KMS-11 (cell line): ENCODE measurements at regions not wholly inside any gene's neighbourhood (a gene's known extent, or its start where the extent isn't known, plus 50 kb on each side); places are given as distances from the start of the nearest gene placed in this dataset.
"Not testable (repeated sequence)": the region's sequence is repeated elsewhere in the genome, so short reads cannot be mapped to it uniquely, and the experiment has no call there.

Experiments used
- H2AFZ ChIP-seq: fragments of 200-600 bp; sonication (generic); 2 replicates; pipeline ENCODE4 v1.6.1; 2016; ENCODE audit warnings: antibody characterized with exemption, mixed run types, low read depth
- H3K27ac ChIP-seq: fragments of 200-600 bp; sonication (generic); 2 replicates; pipeline ENCODE4 v1.6.1; 2016; ENCODE audit warnings: mild to moderate bottlenecking, mixed run types
- H3K27me3 ChIP-seq: fragments of 200-600 bp; sonication (generic); 2 replicates; pipeline ENCODE4 v1.6.1; 2017; ENCODE audit warnings: mild to moderate bottlenecking, low read depth, mixed run types, moderate library complexity; ENCODE audit not compliant: insufficient read depth
- H3K36me3 ChIP-seq: fragments of 200-600 bp; sonication (generic); 2 replicates; pipeline ENCODE4 v1.6.1; 2017; ENCODE audit warnings: mild to moderate bottlenecking, mixed run types; ENCODE audit not compliant: insufficient read depth
- H3K4me1 ChIP-seq: fragments of 200-600 bp; sonication (generic); 2 replicates; pipeline ENCODE4 v1.6.1; 2016; ENCODE audit warnings: mild to moderate bottlenecking, low read depth, mixed run types; ENCODE audit not compliant: poor library complexity, severe bottlenecking
- H3K4me2 ChIP-seq: fragments of 200-600 bp; sonication (generic); 2 replicates; pipeline ENCODE4 v1.7.0; 2016; ENCODE audit warnings: mild to moderate bottlenecking, mixed run types
- H3K4me3 ChIP-seq: fragments of 200-600 bp; sonication (generic); IDR thresholded peaks from 2 replicates; pipeline ENCODE4 v1.6.1; 2017; ENCODE audit warnings: low read depth, low read length, mixed read lengths; ENCODE audit not compliant: insufficient read depth
- H3K79me2 ChIP-seq: fragments of 200-600 bp; sonication (generic); 2 replicates; pipeline ENCODE4 v1.6.1; 2016; ENCODE audit warnings: low read depth, mixed run types; ENCODE audit not compliant: insufficient read depth
- H3K9ac ChIP-seq: fragments of 200-600 bp; sonication (generic); 2 replicates; pipeline ENCODE4 v1.6.1; 2016; ENCODE audit warnings: mild to moderate bottlenecking, mixed run types
- H4K20me1 ChIP-seq: fragments of 200-600 bp; sonication (generic); 2 replicates; pipeline ENCODE4 v1.6.1; 2016; ENCODE audit warnings: mild to moderate bottlenecking, mixed run types; ENCODE audit not compliant: insufficient read depth

DNA sequence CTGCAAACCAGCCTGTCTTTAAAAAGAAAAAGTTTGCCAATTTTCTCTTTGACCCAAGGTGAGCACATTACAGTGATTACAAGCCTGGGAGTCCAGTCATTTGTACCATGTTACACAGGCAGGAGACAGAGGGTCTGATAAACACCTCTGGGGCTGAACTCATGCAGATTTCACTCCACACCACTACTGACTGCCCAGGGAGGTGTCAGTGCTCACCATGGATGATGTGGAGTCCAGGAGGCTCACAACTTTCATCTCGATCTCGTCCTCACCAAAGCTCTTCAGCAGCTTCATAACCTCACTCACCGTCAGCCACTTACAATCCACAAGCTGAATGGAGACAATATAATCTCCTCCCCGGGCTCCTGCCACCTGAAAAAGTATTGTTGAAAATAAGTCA lies 302.4 kb downstream of the GOLGA6L6 start:
- not testable (repeated sequence) for H3K4me3 ChIP-seq, H3K9ac ChIP-seq, H3K27ac ChIP-seq, H3K36me3 ChIP-seq, H4K20me1 ChIP-seq, H3K4me1 ChIP-seq, H3K27me3 ChIP-seq, H3K4me2 ChIP-seq, H3K79me2 ChIP-seq, H2AFZ ChIP-seq

DNA sequence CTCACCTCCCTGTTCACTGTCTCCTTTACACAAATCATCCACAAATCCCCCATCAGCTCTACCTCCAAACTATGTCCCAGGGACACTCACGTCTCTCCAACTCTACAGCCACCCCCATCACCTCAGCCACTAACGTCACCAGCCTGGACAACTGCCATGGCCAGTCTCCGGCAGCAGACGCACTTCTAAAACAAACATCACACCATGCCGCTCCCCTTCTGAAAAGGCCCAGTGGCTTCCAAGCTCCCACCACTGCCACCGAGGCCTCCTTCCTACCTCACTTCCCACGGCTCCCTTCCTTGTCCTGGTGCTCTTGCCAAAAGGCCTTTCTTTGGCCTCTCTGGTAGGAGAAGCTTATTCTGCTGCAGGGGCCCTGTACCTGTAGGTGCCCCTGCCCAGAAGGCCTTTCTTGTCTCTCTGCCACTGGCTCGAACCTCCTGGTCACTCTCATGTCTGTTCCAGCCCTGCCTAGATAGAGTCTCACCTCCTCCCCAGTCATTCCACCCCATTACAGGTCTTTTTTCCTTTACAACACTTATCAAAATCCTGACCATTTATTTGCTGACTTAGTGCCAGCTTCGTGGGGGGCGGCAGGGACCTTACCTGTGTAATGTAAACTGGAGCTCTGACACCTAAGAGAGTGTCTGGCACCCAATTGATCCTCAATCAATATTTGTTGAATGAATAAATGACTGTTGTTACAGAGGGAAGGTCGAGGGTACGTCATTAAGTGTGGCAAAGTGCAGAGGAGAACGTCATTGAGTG lies 304.2 kb downstream of the GOLGA6L6 start:
- H3K4me1 ChIP-seq, H3K4me2 ChIP-seq, H3K36me3 ChIP-seq, H2AFZ ChIP-seq, H3K79me2 ChIP-seq, H3K9ac ChIP-seq, H3K27ac ChIP-seq, H4K20me1 ChIP-seq, H3K27me3 ChIP-seq, H3K4me3 ChIP-seq: not testable (repeated sequence)

DNA sequence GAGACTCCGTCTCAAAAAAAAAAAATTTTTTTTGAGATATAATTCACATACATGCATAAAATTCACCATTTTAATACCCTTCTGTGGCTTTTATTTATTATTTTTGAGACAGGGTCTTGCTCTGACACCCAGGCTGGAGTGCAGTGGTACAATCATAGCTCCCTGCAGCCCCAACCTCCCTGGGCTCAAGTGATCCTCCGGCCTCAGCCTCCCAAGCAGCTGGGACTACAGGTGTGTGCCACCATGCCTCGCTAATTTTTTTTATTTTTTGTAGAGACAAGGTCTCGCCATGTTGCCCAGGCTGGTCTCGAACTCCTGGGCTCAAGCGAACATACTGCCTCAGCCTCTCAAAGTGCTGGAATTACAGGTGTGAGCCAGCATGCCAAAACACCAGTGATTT lies 305.9 kb downstream of the GOLGA6L6 start:
- not testable (repeated sequence) for H3K4me2 ChIP-seq, H2AFZ ChIP-seq, H3K9ac ChIP-seq, H3K27me3 ChIP-seq, H3K79me2 ChIP-seq, H3K4me3 ChIP-seq, H4K20me1 ChIP-seq, H3K27ac ChIP-seq, H3K36me3 ChIP-seq, H3K4me1 ChIP-seq

DNA sequence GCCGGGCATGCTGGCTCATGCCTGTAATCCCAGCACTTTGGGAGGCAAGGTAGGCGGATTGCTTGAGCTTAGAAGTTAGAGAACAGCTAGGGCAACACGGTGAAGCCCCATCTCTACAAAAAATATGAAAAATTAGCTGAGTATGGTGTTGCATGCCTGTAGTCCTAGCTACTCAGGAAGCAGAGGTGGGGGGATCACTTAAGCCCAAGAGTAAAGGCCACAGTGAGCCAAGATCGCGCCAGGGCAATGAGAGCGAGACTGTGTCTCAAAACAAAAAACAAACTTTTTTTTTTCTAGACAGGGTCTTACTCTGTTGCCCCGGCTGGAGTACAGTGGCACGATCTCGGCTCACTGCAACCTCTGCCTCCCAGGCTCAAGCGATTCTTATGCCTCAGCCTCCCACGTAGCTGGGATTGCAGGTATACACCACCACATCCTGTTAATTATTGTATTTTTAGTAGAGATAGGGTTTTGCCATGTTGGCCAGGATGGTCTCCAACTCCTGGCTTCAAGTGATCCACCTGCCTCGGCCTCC lies 307.5 kb downstream of the GOLGA6L6 start:
- not testable (repeated sequence) for H3K4me1 ChIP-seq, H3K27me3 ChIP-seq, H4K20me1 ChIP-seq, H3K4me3 ChIP-seq, H2AFZ ChIP-seq, H3K27ac ChIP-seq, H3K36me3 ChIP-seq, H3K9ac ChIP-seq, H3K79me2 ChIP-seq, H3K4me2 ChIP-seq

DNA sequence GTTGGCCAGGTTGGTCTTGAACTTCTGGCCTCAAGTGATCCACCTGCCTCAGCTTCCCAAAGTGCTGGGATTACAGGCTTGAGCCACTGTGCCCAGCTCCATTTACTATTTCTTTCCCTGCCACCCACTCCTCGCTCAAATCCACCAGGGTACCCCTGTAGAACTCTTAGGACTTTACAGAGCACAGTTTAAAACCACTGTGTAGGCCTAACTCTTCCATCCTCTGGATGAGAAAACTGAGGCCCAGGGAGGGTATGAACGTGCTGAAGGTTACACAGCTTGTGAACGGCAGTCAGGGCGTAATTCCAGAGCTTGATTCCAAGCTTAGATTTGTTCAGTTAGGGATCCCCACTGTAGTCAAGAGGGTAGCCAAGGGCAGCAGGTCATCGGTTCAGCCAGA lies 309.1 kb downstream of the GOLGA6L6 start:
- H3K4me2 ChIP-seq, H3K9ac ChIP-seq, H3K4me1 ChIP-seq, H3K79me2 ChIP-seq, H3K27ac ChIP-seq, H3K27me3 ChIP-seq, H3K36me3 ChIP-seq, H4K20me1 ChIP-seq, H2AFZ ChIP-seq, H3K4me3 ChIP-seq: not testable (repeated sequence)

DNA sequence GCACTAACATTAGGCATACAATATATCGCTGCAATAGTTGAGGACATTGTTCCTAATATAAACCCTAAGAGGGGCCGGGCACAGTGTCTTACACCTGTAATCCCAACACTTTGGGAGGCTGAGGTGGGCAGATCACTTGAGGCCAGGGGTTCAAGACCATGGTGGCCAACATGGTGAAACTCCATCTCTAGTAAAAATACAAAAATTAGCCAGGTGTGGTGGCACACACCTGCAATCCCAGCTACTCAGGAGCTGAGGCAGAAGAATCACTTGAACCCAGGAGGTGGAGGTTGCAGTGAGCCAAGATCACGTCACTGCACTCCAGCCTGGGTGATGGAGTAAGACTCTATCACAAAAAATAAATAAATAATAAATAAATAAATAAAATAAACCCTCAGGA lies 310.9 kb downstream of the GOLGA6L6 start:
- H3K27me3 ChIP-seq, H3K4me1 ChIP-seq, H3K4me3 ChIP-seq, H3K36me3 ChIP-seq, H3K4me2 ChIP-seq, H3K79me2 ChIP-seq, H4K20me1 ChIP-seq, H3K27ac ChIP-seq, H2AFZ ChIP-seq, H3K9ac ChIP-seq: not testable (repeated sequence)

DNA sequence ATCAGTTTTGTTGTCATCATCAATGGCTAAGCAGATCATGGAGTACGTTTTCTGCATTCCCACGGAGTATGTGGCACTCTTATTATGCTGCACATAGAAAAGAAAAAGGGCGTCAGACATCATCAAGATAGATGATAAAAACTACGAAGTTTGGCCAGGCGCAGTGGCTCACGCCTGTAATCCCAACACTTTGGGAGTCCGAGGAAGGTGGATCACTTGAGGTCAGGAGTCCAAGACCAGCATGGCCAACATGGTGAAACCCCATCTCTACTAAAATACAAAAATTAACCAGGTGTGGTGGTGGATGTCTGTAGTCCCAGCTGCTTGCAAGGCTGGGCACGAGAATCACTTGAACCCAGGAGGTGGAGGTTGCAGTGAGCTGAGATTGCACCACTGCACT lies 312.8 kb downstream of the GOLGA6L6 start:
- not testable (repeated sequence) for H3K79me2 ChIP-seq, H3K36me3 ChIP-seq, H3K27me3 ChIP-seq, H3K27ac ChIP-seq, H4K20me1 ChIP-seq, H3K4me2 ChIP-seq, H3K9ac ChIP-seq, H2AFZ ChIP-seq, H3K4me3 ChIP-seq, H3K4me1 ChIP-seq

DNA sequence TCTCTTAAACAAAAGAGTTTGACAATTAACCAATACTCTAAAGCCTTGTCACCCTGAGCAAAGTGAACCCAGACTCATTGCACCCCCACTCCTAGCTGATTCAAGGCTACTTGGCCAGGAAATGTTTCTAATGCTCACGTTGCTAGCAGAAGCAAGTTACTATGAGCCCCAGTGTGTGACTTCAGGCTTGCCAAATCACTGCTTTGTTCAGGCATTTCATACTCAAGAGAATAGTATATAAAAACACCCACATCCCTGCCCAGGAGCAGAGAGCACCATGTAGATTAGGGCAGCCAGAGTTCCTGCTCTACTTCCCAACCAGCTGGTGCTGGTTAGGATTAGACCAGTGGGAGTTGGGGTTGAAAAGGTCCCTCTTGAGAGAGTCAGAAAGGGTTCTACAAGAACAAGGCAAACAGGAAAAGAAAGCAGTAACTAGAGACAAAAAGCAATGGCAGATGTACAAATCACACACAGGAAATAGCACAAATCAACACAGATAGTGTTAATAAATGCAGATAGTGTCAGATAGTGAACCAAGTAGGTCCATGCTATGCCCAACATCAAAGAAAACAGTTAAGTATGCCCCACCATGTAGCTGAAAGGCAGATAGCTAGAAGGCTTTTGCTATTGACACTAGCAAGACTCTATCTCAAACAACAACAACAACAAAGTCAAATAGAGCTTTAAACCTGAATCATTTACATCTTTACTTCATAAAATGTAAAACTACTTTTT lies 314.3 kb downstream of the GOLGA6L6 start:
- H3K4me3 ChIP-seq, H3K36me3 ChIP-seq: not testable (repeated sequence)

DNA sequence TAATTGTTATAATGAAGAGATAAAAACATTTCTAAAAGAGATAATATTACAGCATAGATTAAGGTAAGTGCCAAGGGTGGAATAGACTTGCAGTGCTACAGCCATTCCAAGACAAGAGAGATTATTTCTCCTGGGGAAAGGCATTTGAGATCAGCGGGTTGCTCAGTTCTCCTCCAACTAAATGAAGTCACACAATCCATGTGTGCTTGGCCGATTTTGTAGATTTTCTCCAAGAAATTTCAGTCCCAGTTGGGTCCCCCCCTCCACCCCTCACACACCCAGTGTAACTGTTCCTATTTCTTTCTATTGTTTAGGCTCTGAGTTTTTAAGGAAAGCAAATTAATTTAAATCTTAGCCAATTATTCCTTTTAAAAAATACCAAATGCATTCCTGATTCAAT lies 315.1 kb downstream of the GOLGA6L6 start:
- not testable (repeated sequence) for H3K4me3 ChIP-seq, H3K79me2 ChIP-seq, H3K27ac ChIP-seq, H3K4me2 ChIP-seq, H4K20me1 ChIP-seq, H2AFZ ChIP-seq, H3K9ac ChIP-seq, H3K36me3 ChIP-seq, H3K4me1 ChIP-seq, H3K27me3 ChIP-seq

More for the DNA sequence above, 314.3 kb downstream of the GOLGA6L6 start:
- H3K4me2 ChIP-seq, H3K4me1 ChIP-seq, H3K9ac ChIP-seq, H3K79me2 ChIP-seq, H3K27ac ChIP-seq, H3K27me3 ChIP-seq, H2AFZ ChIP-seq, H4K20me1 ChIP-seq: not testable (repeated sequence)

DNA sequence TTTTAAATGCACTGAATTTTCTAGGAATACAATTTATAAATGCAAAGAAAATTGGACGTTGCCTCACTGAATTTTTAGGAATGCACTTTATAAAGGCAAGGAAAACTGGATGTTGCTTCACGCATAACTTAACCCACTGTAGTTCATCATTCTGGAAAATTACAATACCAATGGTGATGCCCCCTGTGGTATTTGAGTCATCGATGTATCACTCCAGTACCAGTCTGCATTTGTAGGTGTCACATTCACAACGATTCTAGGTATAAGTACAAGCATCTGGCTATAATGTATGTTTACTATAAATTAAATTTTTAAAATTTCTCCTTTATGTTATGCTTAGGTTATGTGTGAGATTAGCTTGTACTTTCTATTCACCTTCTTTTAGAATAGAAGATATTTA lies 320.5 kb downstream of the GOLGA6L6 start:
- H2AFZ ChIP-seq, H3K27me3 ChIP-seq, H3K4me1 ChIP-seq, H3K27ac ChIP-seq, H4K20me1 ChIP-seq, H3K4me2 ChIP-seq, H3K4me3 ChIP-seq, H3K79me2 ChIP-seq, H3K36me3 ChIP-seq, H3K9ac ChIP-seq: not testable (repeated sequence)
